ENCODE measurements at regions not wholly inside any gene's neighbourhood (a gene's known extent, or its start where the extent isn't known, plus 50 kb on each side); places are given as distances from the start of the nearest gene placed in this dataset.

GRCh38 chrX:96432647-96433046 lies 252.0 kb upstream of the DIAPH2 start:
- ChIA-PET CTCF (no interaction called here), POLR2A (ENCODE audit: low non-redundant PET) (no interaction called here)
- DNase-seq (ENCODE audit: low spot score) = no peak
- TF ChIP-seq, protein P1, sequence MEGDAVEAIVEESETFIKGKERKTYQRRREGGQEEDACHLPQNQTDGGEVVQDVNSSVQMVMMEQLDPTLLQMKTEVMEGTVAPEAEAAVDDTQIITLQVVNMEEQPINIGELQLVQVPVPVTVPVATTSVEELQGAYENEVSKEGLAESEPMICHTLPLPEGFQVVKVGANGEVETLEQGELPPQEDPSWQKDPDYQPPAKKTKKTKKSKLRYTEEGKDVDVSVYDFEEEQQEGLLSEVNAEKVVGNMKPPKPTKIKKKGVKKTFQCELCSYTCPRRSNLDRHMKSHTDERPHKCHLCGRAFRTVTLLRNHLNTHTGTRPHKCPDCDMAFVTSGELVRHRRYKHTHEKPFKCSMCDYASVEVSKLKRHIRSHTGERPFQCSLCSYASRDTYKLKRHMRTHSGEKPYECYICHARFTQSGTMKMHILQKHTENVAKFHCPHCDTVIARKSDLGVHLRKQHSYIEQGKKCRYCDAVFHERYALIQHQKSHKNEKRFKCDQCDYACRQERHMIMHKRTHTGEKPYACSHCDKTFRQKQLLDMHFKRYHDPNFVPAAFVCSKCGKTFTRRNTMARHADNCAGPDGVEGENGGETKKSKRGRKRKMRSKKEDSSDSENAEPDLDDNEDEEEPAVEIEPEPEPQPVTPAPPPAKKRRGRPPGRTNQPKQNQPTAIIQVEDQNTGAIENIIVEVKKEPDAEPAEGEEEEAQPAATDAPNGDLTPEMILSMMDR (conservative IDR thresholded peaks at IDR 0.05; ENCODE audit: low read depth) = no peak
- H3K27ac ChIP-seq = no peak overlapping the region

- CTCF ChIA-PET = no interaction called here
Observed at GRCh38 chrX:96433409-96434077, 251.1 kb upstream of the DIAPH2 start.

GRCh38 chrX:96435378-96436035 lies 249.1 kb upstream of the DIAPH2 start:
- CTCF ChIA-PET = no interaction called here
- no peak overlapping the region for H3K27ac ChIP-seq
- no peak for DNase-seq (ENCODE audit: low spot score)
- TF ChIP-seq, protein P1 (conservative IDR thresholded peaks at IDR 0.05; ENCODE audit: low read depth) = no peak
- POLR2A ChIA-PET (ENCODE audit: low non-redundant PET) = no interaction called here

More at GRCh38 chrX:96433409-96434077, 251.1 kb upstream of the DIAPH2 start:
- H3K27ac ChIP-seq = no peak overlapping the region
- POLR2A ChIA-PET (ENCODE audit: low non-redundant PET) = no interaction called here
- DNase-seq (ENCODE audit: low spot score) = no peak
- TF ChIP-seq, protein P1 (conservative IDR thresholded peaks at IDR 0.05; ENCODE audit: low read depth) = no peak

DNA sequence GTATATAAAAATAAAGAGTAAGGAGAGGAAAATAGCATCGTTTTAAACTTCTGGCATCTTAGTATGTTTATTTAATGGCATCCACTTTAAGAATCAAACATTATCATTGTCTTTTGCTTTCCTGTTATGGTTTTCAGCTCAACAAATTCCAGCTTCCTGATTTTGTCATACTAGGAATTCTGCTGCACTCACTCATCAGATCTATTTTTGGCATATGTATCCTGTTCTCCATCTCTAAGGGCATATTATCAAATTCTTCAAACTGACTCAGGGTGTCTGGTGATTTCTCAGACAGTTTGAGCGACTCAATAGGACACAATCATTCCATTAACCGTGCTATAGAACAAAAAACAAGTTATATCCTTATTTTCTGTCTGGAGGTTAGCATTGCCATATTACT lies 248.5 kb upstream of the DIAPH2 start:
- CTCF ChIA-PET = no interaction called here
- no peak overlapping the region for H3K27ac ChIP-seq
- no peak for DNase-seq (ENCODE audit: low spot score)
- TF ChIP-seq, protein P1 (conservative IDR thresholded peaks at IDR 0.05; ENCODE audit: low read depth) = no peak
- POLR2A ChIA-PET (ENCODE audit: low non-redundant PET) = no interaction called here

- no peak overlapping the region for H3K27ac ChIP-seq
- no peak for DNase-seq (ENCODE audit: low spot score)
- POLR2A ChIA-PET (ENCODE audit: low non-redundant PET) = no interaction called here
- CTCF ChIA-PET = no interaction called here
- TF ChIP-seq, protein P1 (conservative IDR thresholded peaks at IDR 0.05; ENCODE audit: low read depth) = no peak
Observed at GRCh38 chrX:96438803-96439202, 245.8 kb upstream of the DIAPH2 start.

DNA sequence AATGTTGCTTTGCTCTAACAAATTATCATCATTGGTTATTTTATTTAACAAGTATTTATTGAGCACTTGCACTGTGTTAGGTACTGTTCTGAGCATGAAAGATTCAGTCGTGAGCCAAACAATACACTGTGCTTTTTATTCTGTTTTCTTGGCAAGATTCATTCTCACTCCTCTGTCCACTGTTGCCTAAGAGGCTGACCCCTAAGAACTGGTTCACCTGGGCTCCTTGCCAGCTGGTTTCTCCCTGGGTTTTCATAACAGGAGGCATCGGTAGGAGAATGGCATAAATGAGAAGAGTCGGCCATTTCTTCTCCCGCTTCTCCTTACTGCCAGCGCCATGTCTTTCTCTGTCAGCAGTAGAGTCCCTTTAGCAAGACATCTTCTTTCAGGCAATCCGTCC lies 243.7 kb upstream of the DIAPH2 start:
- TF ChIP-seq, protein P1 (conservative IDR thresholded peaks at IDR 0.05; ENCODE audit: low read depth) = no peak
- H3K27ac ChIP-seq = no peak overlapping the region
- no peak for DNase-seq (ENCODE audit: low spot score)
- POLR2A ChIA-PET (ENCODE audit: low non-redundant PET) = no interaction called here
- CTCF ChIA-PET = no interaction called here
